SK-N-MC (cell line): ENCODE measurements at regions not wholly inside any gene's neighbourhood (a gene's known extent, or its start where the extent isn't known, plus 50 kb on each side); places are given as distances from the start of the nearest gene placed in this dataset.

Experiments used
- EZH2 ChIP-seq: fragments of 200-600 bp; sonication (generic); IDR thresholded peaks from one replicate; pipeline ENCODE4 v1.6.1; 2017; ENCODE audit warnings: antibody characterized with exemption
- FOXP2 ChIP-seq: optimal IDR thresholded peaks from 2 replicates; pipeline ENCODE3; 2011; ENCODE audit warnings: mild to moderate bottlenecking, moderate library complexity; ENCODE audit not compliant: insufficient read depth; ENCODE audit errors: extremely low read length, control extremely low read depth
- POLR2AphosphoS5 ChIP-seq: IDR thresholded peaks from 2 replicates; pipeline ENCODE4 v1.6.1; 2012; ENCODE audit warnings: mild to moderate bottlenecking, low read depth, low read length, borderline replicate concordance

- TF ChIP-seq FOXP2 (no peak), EZH2 (no peak), POLR2AphosphoS5 (no peak)
These were observed 242.7 kb upstream of the CHORDC1 start for GRCh38 chr11:90465553-90465952.
